ENCODE measurements at regions not wholly inside any gene's neighbourhood (a gene's known extent, or its start where the extent isn't known, plus 50 kb on each side); places are given as distances from the start of the nearest gene placed in this dataset.

DNA sequence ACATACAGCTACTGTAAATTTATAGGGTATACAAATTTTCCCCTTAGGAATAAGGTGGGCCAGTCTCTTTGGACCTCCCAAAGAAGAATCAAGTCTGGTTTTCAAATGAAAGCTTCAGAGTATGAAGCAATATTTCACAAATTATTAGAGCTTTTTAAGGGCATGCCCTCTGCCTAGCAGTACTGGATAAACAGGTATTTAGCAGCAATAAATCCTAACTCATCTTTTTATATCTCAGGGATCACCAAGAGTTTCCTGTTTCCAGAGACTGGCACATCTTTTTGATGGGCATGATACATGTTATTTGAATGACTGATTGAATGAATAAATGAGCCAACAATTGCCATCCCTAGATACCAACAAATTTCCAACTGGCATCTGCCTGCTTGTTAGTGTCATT is 190.4 kb downstream of the NRIP1 start:
- ChIA-PET POLR2A (ENCODE audit: unreplicated experiment) (no interaction called here), CTCF (no interaction called here)
- intact Hi-C loops (cut with micrococcal nuclease): no loop called here
- H3K4me1 ChIP-seq (ENCODE audit: insufficient read depth, low read length): peaks cover 79% of the 10 kb centered on the region
- no peak overlapping the region for H3K9ac ChIP-seq (ENCODE audit: low read length)
- H4K20me1 ChIP-seq (ENCODE audit: low read length): no peaks in the 10 kb centered on the region
- H3K27ac ChIP-seq (ENCODE audit: low read length): peak overlapping the region; percentile 37
- H3F3A ChIP-seq (ENCODE audit: low read length, unreplicated experiment): peaks cover 10% of the 10 kb centered on the region
- no peaks in the 10 kb centered on the region for H3K27me3 ChIP-seq (ENCODE audit: low read length)
- ATAC-seq (no peak), DNase-seq (peak; percentile 72)
- H3K9me3 ChIP-seq (ENCODE audit: low read length): no peaks in the 10 kb centered on the region
- no peak for TF ChIP-seq EZH2 (IDR thresholded peaks at IDR 0.05; ENCODE audit: low read length, unreplicated experiment)
- TF ChIP-seq, protein P1, sequence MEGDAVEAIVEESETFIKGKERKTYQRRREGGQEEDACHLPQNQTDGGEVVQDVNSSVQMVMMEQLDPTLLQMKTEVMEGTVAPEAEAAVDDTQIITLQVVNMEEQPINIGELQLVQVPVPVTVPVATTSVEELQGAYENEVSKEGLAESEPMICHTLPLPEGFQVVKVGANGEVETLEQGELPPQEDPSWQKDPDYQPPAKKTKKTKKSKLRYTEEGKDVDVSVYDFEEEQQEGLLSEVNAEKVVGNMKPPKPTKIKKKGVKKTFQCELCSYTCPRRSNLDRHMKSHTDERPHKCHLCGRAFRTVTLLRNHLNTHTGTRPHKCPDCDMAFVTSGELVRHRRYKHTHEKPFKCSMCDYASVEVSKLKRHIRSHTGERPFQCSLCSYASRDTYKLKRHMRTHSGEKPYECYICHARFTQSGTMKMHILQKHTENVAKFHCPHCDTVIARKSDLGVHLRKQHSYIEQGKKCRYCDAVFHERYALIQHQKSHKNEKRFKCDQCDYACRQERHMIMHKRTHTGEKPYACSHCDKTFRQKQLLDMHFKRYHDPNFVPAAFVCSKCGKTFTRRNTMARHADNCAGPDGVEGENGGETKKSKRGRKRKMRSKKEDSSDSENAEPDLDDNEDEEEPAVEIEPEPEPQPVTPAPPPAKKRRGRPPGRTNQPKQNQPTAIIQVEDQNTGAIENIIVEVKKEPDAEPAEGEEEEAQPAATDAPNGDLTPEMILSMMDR (conservative IDR thresholded peaks at IDR 0.05; ENCODE audit: low read depth, low read length): no peak
- no peaks in the 10 kb centered on the region; the same call in 1 of the 2 replicates for H3K36me3 ChIP-seq (ENCODE audit: low read depth, low read length)
- H3K79me2 ChIP-seq (ENCODE audit: low read length): peaks cover 12% of the 10 kb centered on the region; the same call in 1 of the 2 replicates
- H3K9me2 ChIP-seq (replicated peaks; ENCODE audit: low read length): no peaks in the 10 kb centered on the region
- no peak overlapping the region for H3K4me3 ChIP-seq (ENCODE audit: low read length)
- no peak overlapping the region for H2AFZ ChIP-seq (ENCODE audit: low read length)
- BruUV-seq (replicated peaks): no TSS peak
- H3K4me2 ChIP-seq (ENCODE audit: low read length): peak overlapping the region; percentile 37; the same call in 1 of the 2 replicates

DNA sequence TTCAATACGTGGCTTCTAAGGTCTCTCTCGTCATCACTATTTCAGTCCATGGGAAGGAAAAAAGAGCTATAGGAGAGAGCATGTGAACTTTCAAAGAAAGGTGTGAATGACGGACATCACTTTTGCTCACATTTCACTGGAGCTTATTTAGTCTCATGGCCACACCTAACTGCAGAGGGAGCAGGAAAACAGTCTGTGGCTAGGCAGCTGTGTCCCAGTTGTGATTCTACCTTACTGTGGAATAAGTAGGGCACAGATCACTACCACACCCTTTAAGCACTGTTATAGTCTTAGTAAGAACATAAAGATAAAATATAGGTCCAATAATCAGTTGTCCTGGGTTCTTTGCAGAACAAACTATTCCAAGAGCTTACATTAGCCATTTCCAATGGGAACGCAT is 192.9 kb downstream of the NRIP1 start:
- TF ChIP-seq, protein P1 (conservative IDR thresholded peaks at IDR 0.05; ENCODE audit: low read depth, low read length): no peak
- TF ChIP-seq EZH2 (IDR thresholded peaks at IDR 0.05; ENCODE audit: low read length, unreplicated experiment): no peak
- TF ChIP-seq EZH2phosphoT487 (IDR thresholded peaks at IDR 0.05; ENCODE audit: borderline replicate concordance, low read length): no peak
- no peak for DNase-seq
- no peak overlapping the region for H3K9ac ChIP-seq (ENCODE audit: low read length)
- H3K27me3 ChIP-seq (ENCODE audit: low read length): no peaks in the 10 kb centered on the region
- intact Hi-C loops (cut with micrococcal nuclease): no loop called here
- H3K9me2 ChIP-seq (replicated peaks; ENCODE audit: low read length): no peaks in the 10 kb centered on the region
- no peak overlapping the region for H3K27ac ChIP-seq (ENCODE audit: low read length)
- H3K9me3 ChIP-seq (ENCODE audit: low read length): no peaks in the 10 kb centered on the region
- BruUV-seq (replicated peaks): no TSS peak
- peaks cover 59% of the 10 kb centered on the region for H3K4me1 ChIP-seq (ENCODE audit: insufficient read depth, low read length)
- ATAC-seq: no peak
- no peak overlapping the region for H3K4me3 ChIP-seq (ENCODE audit: low read length)
- no peaks in the 10 kb centered on the region; the same call in 1 of the 2 replicates for H3K36me3 ChIP-seq (ENCODE audit: low read depth, low read length)
- H4K20me1 ChIP-seq (ENCODE audit: low read length): no peaks in the 10 kb centered on the region
- no peak overlapping the region for H2AFZ ChIP-seq (ENCODE audit: low read length)
- H3F3A ChIP-seq (ENCODE audit: low read length, unreplicated experiment): no peaks in the 10 kb centered on the region
- CTCF ChIA-PET: no interaction called here
- H3K4me2 ChIP-seq (ENCODE audit: low read length): no peak overlapping the region
- H3K79me2 ChIP-seq (ENCODE audit: low read length): peaks cover 8% of the 10 kb centered on the region; the same call in 1 of the 2 replicates
- POLR2A ChIA-PET (ENCODE audit: unreplicated experiment): no interaction called here

DNA sequence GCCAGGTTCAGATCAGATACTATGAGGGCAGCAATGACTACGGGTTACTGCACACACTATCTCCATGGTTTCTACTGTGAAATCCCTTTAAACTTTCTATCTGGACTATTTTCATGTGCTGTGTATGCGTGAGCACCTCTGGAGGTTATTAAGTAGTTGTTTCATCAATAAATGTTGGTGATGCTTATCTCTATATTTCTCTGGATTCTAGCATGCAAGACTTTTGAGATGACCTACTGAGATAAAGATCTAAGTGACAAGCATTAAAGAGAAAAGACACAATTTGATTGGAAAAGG is 194.0 kb downstream of the NRIP1 start:
- Histone ChIP-seq H3F3A (ENCODE audit: low read length, unreplicated experiment) (no peaks in the 10 kb centered on the region), H3K4me1 (ENCODE audit: insufficient read depth, low read length) (peaks cover 49% of the 10 kb centered on the region), H3K36me3 (ENCODE audit: low read depth, low read length) (no peaks in the 10 kb centered on the region; the same call in 1 of the 2 replicates), H4K20me1 (ENCODE audit: low read length) (no peaks in the 10 kb centered on the region), H3K4me3 (ENCODE audit: low read length) (peak overlapping the region; percentile 41; the same call in 1 of the 2 replicates), H3K9me3 (ENCODE audit: low read length) (no peaks in the 10 kb centered on the region), H2AFZ (ENCODE audit: low read length) (peak overlapping the region; percentile 40; the same call in 1 of the 2 replicates), H3K9me2 (replicated peaks; ENCODE audit: low read length) (no peaks in the 10 kb centered on the region), H3K9ac (ENCODE audit: low read length) (no peak overlapping the region; the same call in 1 of the 2 replicates), H3K27ac (ENCODE audit: low read length) (peak overlapping the region; percentile 68), H3K79me2 (ENCODE audit: low read length) (0 out of 2 replicates have a peak, but pooled peaks cover 3% of the 10 kb centered on the region), H3K4me2 (ENCODE audit: low read length) (peak overlapping the region; percentile 75), H3K27me3 (ENCODE audit: low read length) (no peaks in the 10 kb centered on the region)
- intact Hi-C loops (cut with micrococcal nuclease): no loop called here
- DNase-seq (no peak), ATAC-seq (no peak)
- BruUV-seq (replicated peaks): no TSS peak
- TF ChIP-seq EZH2phosphoT487 (IDR thresholded peaks at IDR 0.05; ENCODE audit: borderline replicate concordance, low read length) (no peak), EZH2 (IDR thresholded peaks at IDR 0.05; ENCODE audit: low read length, unreplicated experiment) (no peak)
- TF ChIP-seq, protein P1 (conservative IDR thresholded peaks at IDR 0.05; ENCODE audit: low read depth, low read length): no peak
- POLR2A ChIA-PET (ENCODE audit: unreplicated experiment): no interaction called here
- CTCF ChIA-PET: no interaction called here
